ENCODE measurements at regions not wholly inside any gene's neighbourhood (a gene's known extent, or its start where the extent isn't known, plus 50 kb on each side); places are given as distances from the start of the nearest gene placed in this dataset.
A peak's percentile ranks its signal among the peaks of the same experiment; 100 is the strongest.

DNA sequence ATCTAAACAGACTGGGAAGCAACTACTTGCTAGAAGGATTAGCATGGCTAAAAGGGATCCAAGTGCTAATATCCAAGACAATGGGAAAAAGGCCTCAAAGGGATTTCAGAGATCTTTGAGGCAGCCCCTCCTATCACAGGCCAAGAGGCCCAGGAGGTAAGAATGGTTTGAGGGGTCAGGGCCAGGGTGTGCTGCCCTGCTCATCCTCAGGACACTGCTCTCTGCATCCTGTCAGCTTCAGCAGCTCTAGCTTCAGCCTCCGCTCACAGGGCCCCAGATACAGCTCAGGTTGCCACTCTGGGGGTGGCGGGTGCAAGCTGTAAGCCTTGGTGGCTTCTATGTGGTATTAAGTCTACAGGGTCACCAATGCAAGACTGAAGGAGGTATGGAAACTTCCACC is 278.7 kb downstream of the PARP8 start:
- Histone ChIP-seq H3K9me3 (ENCODE audit: control insufficient read depth, low read length) (no peaks in the 10 kb centered on the region), H3K27ac (ENCODE audit: low read length, poor library complexity, severe bottlenecking) (no peak overlapping the region), H2AK5ac (ENCODE audit: low read length, severe bottlenecking) (no peak overlapping the region), H3K23ac (ENCODE audit: low read length in 2 of 2) (no peak overlapping the region), H3K4me3 (ENCODE audit: insufficient read depth in 1 of 2, low read depth in 1 of 2, low read length in 2 of 2) (no peak overlapping the region), H4K91ac (ENCODE audit: low read length) (no peak overlapping the region), H3K9ac (ENCODE audit: low read length) (no peak overlapping the region), H2BK5ac (ENCODE audit: low read depth, low read length, poor library complexity, severe bottlenecking) (no peak overlapping the region), H3K18ac (ENCODE audit: low read depth in 1 of 2, low read length in 2 of 2) (no peak overlapping the region), H4K8ac (ENCODE audit: low read length) (no peak overlapping the region), H3K4me2 (ENCODE audit: low read length, poor library complexity, severe bottlenecking) (no peak overlapping the region), H3K36me3 (ENCODE audit: control insufficient read depth in 1 of 2, insufficient read depth in 2 of 2, low read depth in 1 of 2, low read length in 2 of 2) (no peaks in the 10 kb centered on the region), H3K4me1 (ENCODE audit: control insufficient read depth, insufficient read depth, low read depth, low read length) (no peaks in the 10 kb centered on the region), H3K14ac (ENCODE audit: low read length in 2 of 2) (no peak overlapping the region), H2BK15ac (ENCODE audit: low read depth, poor library complexity, severe bottlenecking) (no peak overlapping the region), H3K4ac (ENCODE audit: low read depth in 1 of 2, low read length in 2 of 2) (no peak overlapping the region), H3K79me1 (replicated peaks; ENCODE audit: low read length, poor library complexity, severe bottlenecking) (no peaks in the 10 kb centered on the region), H2BK12ac (ENCODE audit: low read length in 2 of 2) (no peak overlapping the region), H3K27me3 (ENCODE audit: control insufficient read depth in 1 of 2, insufficient read depth in 1 of 2, low read length in 2 of 2) (no peaks in the 10 kb centered on the region), H2AFZ (ENCODE audit: low read depth, low read length) (no peak overlapping the region), H2BK120ac (ENCODE audit: low read depth, low read length) (no peak overlapping the region)
- DNase-seq: no peak
- WGBS: 80% methylated on average over 2 of the region's 2 CpGs

DNA sequence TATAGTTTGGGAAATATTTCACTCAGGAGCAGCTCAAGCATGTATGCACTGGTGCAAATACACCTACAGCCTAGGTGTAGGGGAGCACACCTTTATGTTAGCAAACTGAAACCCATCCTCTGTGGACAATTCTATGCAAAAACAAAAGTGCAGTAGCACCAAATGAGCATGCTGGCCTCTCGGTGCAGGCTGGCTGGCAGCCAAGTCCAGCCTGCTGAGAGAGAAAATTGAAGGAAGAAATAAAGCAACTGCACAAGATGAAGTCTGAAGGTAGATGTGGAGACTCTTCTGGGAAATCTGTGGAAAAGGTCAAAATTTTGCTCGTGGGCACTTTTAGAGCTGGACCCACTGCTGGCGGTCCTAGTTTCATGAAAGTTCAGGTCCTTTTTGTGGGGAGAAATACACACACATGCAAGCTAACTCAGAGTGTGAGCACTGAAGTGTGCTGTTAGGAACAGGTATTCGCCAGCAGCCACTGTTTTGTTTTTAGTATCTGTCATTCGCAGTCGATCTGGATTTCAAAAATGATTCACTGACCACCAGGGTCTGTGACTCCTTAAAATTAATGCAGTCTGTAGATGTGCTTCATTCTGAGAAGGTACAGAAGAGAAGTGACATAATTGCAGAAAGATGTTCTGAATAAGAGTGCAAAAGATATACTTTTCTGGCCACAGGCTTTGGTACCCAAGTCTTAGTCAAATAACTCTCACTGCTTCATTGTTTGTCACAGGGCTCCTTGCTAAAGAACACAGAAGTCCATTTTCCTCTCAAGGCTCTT is 281.7 kb downstream of the PARP8 start:
- DNase-seq: no peak
- Histone ChIP-seq H3K4me2 (ENCODE audit: low read length, poor library complexity, severe bottlenecking) (no peak overlapping the region), H2BK12ac (ENCODE audit: low read length in 2 of 2) (no peak overlapping the region), H3K14ac (ENCODE audit: low read length in 2 of 2) (no peak overlapping the region), H3K4me1 (ENCODE audit: control insufficient read depth, insufficient read depth, low read depth, low read length) (no peaks in the 10 kb centered on the region), H2BK120ac (ENCODE audit: low read depth, low read length) (no peak overlapping the region), H3K79me1 (replicated peaks; ENCODE audit: low read length, poor library complexity, severe bottlenecking) (no peaks in the 10 kb centered on the region), H4K8ac (ENCODE audit: low read length) (no peak overlapping the region), H2AK5ac (ENCODE audit: low read length, severe bottlenecking) (no peak overlapping the region), H3K27me3 (ENCODE audit: control insufficient read depth in 1 of 2, insufficient read depth in 1 of 2, low read length in 2 of 2) (no peaks in the 10 kb centered on the region), H2BK15ac (ENCODE audit: low read depth, poor library complexity, severe bottlenecking) (no peak overlapping the region), H2BK5ac (ENCODE audit: low read depth, low read length, poor library complexity, severe bottlenecking) (no peak overlapping the region), H3K4me3 (ENCODE audit: insufficient read depth in 1 of 2, low read depth in 1 of 2, low read length in 2 of 2) (no peak overlapping the region), H3K4ac (ENCODE audit: low read depth in 1 of 2, low read length in 2 of 2) (no peak overlapping the region), H3K23ac (ENCODE audit: low read length in 2 of 2) (no peak overlapping the region), H3K9me3 (ENCODE audit: control insufficient read depth, low read length) (no peaks in the 10 kb centered on the region), H3K36me3 (ENCODE audit: control insufficient read depth in 1 of 2, insufficient read depth in 2 of 2, low read depth in 1 of 2, low read length in 2 of 2) (no peaks in the 10 kb centered on the region), H2AFZ (ENCODE audit: low read depth, low read length) (no peak overlapping the region), H3K18ac (ENCODE audit: low read depth in 1 of 2, low read length in 2 of 2) (no peak overlapping the region), H3K9ac (ENCODE audit: low read length) (no peak overlapping the region), H3K27ac (ENCODE audit: low read length, poor library complexity, severe bottlenecking) (no peak overlapping the region), H4K91ac (ENCODE audit: low read length) (no peak overlapping the region)
- WGBS: 85% methylated on average over 6 of the region's 6 CpGs

DNA sequence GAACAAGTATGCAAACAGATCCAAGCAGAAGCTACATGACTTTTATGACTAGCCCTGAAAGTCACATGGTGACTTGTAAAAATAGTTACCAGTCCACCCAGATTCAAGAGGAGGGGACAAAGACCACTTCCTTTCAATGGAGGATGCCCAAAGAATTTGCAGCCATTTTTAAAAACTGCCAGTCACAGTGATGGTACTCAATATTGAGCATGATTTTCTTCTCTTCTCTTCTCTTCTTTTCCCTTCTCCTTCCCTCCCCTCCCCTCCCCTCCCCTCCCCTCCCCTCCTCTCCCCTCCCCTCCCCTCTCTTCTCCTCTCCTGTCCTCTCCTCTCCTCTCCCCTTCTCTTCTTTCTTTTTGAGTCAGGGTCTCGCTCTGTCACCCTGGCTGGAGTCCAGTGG is 286.9 kb downstream of the PARP8 start:
- Histone ChIP-seq H4K91ac (ENCODE audit: low read length) (no peak overlapping the region), H3K9me3 (ENCODE audit: control insufficient read depth, low read length) (no peaks in the 10 kb centered on the region), H2BK120ac (ENCODE audit: low read depth, low read length) (no peak overlapping the region), H3K4ac (ENCODE audit: low read depth in 1 of 2, low read length in 2 of 2) (no peak overlapping the region), H3K27ac (ENCODE audit: low read length, poor library complexity, severe bottlenecking) (no peak overlapping the region), H4K8ac (ENCODE audit: low read length) (no peak overlapping the region), H3K4me2 (ENCODE audit: low read length, poor library complexity, severe bottlenecking) (no peak overlapping the region), H2BK15ac (ENCODE audit: low read depth, poor library complexity, severe bottlenecking) (no peak overlapping the region), H3K27me3 (ENCODE audit: control insufficient read depth in 1 of 2, insufficient read depth in 1 of 2, low read length in 2 of 2) (peaks cover 0 to 12% of the 10 kb centered on the region in 2 experiments), H3K9ac (ENCODE audit: low read length) (no peak overlapping the region), H3K23ac (ENCODE audit: low read length in 2 of 2) (no peak overlapping the region), H2BK5ac (ENCODE audit: low read depth, low read length, poor library complexity, severe bottlenecking) (no peak overlapping the region), H3K4me3 (ENCODE audit: insufficient read depth in 1 of 2, low read depth in 1 of 2, low read length in 2 of 2) (no peak overlapping the region), H2AK5ac (ENCODE audit: low read length, severe bottlenecking) (no peak overlapping the region), H3K36me3 (ENCODE audit: control insufficient read depth in 1 of 2, insufficient read depth in 2 of 2, low read depth in 1 of 2, low read length in 2 of 2) (no peaks in the 10 kb centered on the region), H2BK12ac (ENCODE audit: low read length in 2 of 2) (no peak overlapping the region), H3K14ac (ENCODE audit: low read length in 2 of 2) (no peak overlapping the region), H3K79me1 (replicated peaks; ENCODE audit: low read length, poor library complexity, severe bottlenecking) (no peaks in the 10 kb centered on the region), H3K18ac (ENCODE audit: low read depth in 1 of 2, low read length in 2 of 2) (no peak overlapping the region), H2AFZ (ENCODE audit: low read depth, low read length) (no peak overlapping the region), H3K4me1 (ENCODE audit: control insufficient read depth, insufficient read depth, low read depth, low read length) (no peaks in the 10 kb centered on the region)
- 89% methylated on average over 1 of the region's 1 CpG for WGBS
- no peak for DNase-seq

DNA sequence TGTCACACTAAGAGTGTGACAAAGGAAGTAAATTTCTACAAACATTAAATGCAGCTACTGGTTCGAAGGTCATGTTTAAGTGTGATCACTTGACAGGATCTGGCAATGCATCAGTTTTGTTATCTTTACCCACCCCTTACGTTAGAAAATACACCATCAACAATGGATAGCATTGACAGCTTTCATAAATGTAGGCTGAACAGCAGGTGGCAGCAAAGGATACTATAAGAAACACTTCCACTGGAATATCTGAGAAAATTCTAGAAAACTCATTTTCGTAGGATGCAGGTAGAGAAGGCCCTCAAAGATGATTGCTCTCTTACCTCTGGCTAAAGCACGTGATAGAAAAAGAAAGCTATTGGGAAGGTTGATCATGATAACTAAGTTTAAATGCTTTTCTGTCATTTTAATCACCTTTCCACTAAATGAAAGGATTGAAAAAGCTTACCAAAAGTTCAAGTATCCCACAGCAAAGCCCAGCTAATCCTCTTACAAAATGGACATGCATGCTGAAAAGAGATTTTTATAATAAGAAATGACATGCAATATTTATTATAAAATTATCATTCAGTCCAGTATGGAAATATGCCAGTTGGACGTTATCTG is 292.5 kb downstream of the PARP8 start:
- Histone ChIP-seq H3K36me3 (ENCODE audit: control insufficient read depth in 1 of 2, insufficient read depth in 2 of 2, low read depth in 1 of 2, low read length in 2 of 2) (no peaks in the 10 kb centered on the region), H3K4me2 (ENCODE audit: low read length, poor library complexity, severe bottlenecking) (no peak overlapping the region), H3K9ac (ENCODE audit: low read length) (no peak overlapping the region), H2BK15ac (ENCODE audit: low read depth, poor library complexity, severe bottlenecking) (no peak overlapping the region), H2AFZ (ENCODE audit: low read depth, low read length) (no peak overlapping the region), H3K27ac (ENCODE audit: low read length, poor library complexity, severe bottlenecking) (no peak overlapping the region), H4K8ac (ENCODE audit: low read length) (no peak overlapping the region), H2BK12ac (ENCODE audit: low read length in 2 of 2) (no peak overlapping the region), H3K14ac (ENCODE audit: low read length in 2 of 2) (no peak overlapping the region), H3K23ac (ENCODE audit: low read length in 2 of 2) (no peak overlapping the region), H2BK5ac (ENCODE audit: low read depth, low read length, poor library complexity, severe bottlenecking) (no peak overlapping the region), H4K91ac (ENCODE audit: low read length) (no peak overlapping the region), H3K79me1 (replicated peaks; ENCODE audit: low read length, poor library complexity, severe bottlenecking) (no peaks in the 10 kb centered on the region), H3K4me3 (ENCODE audit: insufficient read depth in 1 of 2, low read depth in 1 of 2, low read length in 2 of 2) (no peak overlapping the region), H3K4ac (ENCODE audit: low read depth in 1 of 2, low read length in 2 of 2) (no peak overlapping the region), H3K9me3 (ENCODE audit: control insufficient read depth, low read length) (no peaks in the 10 kb centered on the region), H3K4me1 (ENCODE audit: control insufficient read depth, insufficient read depth, low read depth, low read length) (peaks cover 7% of the 10 kb centered on the region), H3K18ac (ENCODE audit: low read depth in 1 of 2, low read length in 2 of 2) (no peak overlapping the region), H3K27me3 (ENCODE audit: control insufficient read depth in 1 of 2, insufficient read depth in 1 of 2, low read length in 2 of 2) (peaks cover 11 to 34% of the 10 kb centered on the region in 2 experiments), H2AK5ac (ENCODE audit: low read length, severe bottlenecking) (no peak overlapping the region), H2BK120ac (ENCODE audit: low read depth, low read length) (no peak overlapping the region)
- DNase-seq: peak; percentile 50
- WGBS: 0% methylated on average over 1 of the region's 5 CpGs
